CD14-positive monocyte (primary cell): ENCODE measurements at regions not wholly inside any gene's neighbourhood (a gene's known extent, or its start where the extent isn't known, plus 50 kb on each side); places are given as distances from the start of the nearest gene placed in this dataset.

Experiments used
- DNase-seq, 3 donors: peaks; one replicate each; pipeline ENCODE4 v3.0.0-alpha.2; 2011 to 2022
- H2AFZ ChIP-seq: 2 replicates; pipeline ENCODE4 v1.6.0; 2012; ENCODE audit warnings: mild to moderate bottlenecking, low read depth, low read length, inconsistent platforms; ENCODE audit not compliant: insufficient read depth, poor library complexity, severe bottlenecking
- H3K27ac ChIP-seq, 2 donors: 1 replicate in 1 of 2; 2 replicates in 1 of 2; pipeline ENCODE4 v1.5.1; 2012 to 2013; ENCODE audit warnings: low read length in 2 of 2, control low read depth in 1 of 2, inconsistent platforms in 1 of 2, low read depth in 1 of 2, mild to moderate bottlenecking in 1 of 2
- H3K27me3 ChIP-seq, 2 donors: one replicate each; pipeline versions ENCODE4 v1.6.0 to v1.6.1; 2011 to 2013; ENCODE audit warnings: low read length in 2 of 2; ENCODE audit not compliant: control insufficient read depth in 2 of 2, insufficient read depth in 2 of 2
- H3K36me3 ChIP-seq, 2 donors: replicated peaks in 1 of 2; 1 replicate in 1 of 2; 2 replicates in 1 of 2; pipeline versions ENCODE4 v1.5.1 to v1.6.1; 2012 to 2013; ENCODE audit warnings: low read length in 2 of 2, control low read depth in 1 of 2, inconsistent platforms in 1 of 2, mild to moderate bottlenecking in 1 of 2; ENCODE audit not compliant: insufficient read depth in 2 of 2, control insufficient read depth in 1 of 2
- H3K4me1 ChIP-seq, 2 donors: 1 replicate in 1 of 2; 2 replicates in 1 of 2; pipeline versions ENCODE4 v1.5.1 to v1.6.1; 2012 to 2013; ENCODE audit warnings: low read length in 2 of 2, control low read depth in 1 of 2, inconsistent platforms in 1 of 2, mild to moderate bottlenecking in 1 of 2, moderate library complexity in 1 of 2; ENCODE audit not compliant: insufficient read depth in 2 of 2, control insufficient read depth in 1 of 2
- H3K4me2 ChIP-seq: replicated peaks from 2 replicates; pipeline ENCODE3; 2012; ENCODE audit warnings: low read length, moderate library complexity, mild to moderate bottlenecking; ENCODE audit not compliant: poor library complexity, severe bottlenecking; ENCODE audit errors: extremely low read depth
- H3K4me3 ChIP-seq, 3 experiments: fragments of 200-600 bp in 1 of 3; sonication (generic) in 1 of 3; replicated peaks in 1 of 3; 1 replicate in 2 of 3; 2 replicates in 1 of 3; pipeline ENCODE4 v1.5.1; 2011 to 2013; ENCODE audit warnings: low read length in 3 of 3, mild to moderate bottlenecking in 3 of 3, control low read depth in 2 of 3, low read depth in 2 of 3, inconsistent platforms in 1 of 3, moderate library complexity in 1 of 3
- H3K79me2 ChIP-seq: 2 replicates; pipeline ENCODE4 v1.6.0; 2012; ENCODE audit warnings: mild to moderate bottlenecking, control low read depth, inconsistent platforms, low read length, moderate library complexity; ENCODE audit not compliant: insufficient read depth
- H3K9ac ChIP-seq: 2 replicates; pipeline ENCODE4 v1.6.0; 2017; ENCODE audit warnings: low read length, mild to moderate bottlenecking; ENCODE audit not compliant: insufficient read depth, poor library complexity, severe bottlenecking
- H3K9me3 ChIP-seq, 2 donors: replicated peaks in 1 of 2; 1 replicate in 1 of 2; 2 replicates in 1 of 2; pipeline versions ENCODE4 v1.5.1 to v1.6.1; 2012 to 2013; ENCODE audit warnings: low read length in 2 of 2, control low read depth in 1 of 2; ENCODE audit not compliant: control insufficient read depth in 1 of 2, insufficient read depth in 1 of 2
- H4K20me1 ChIP-seq: 2 replicates; pipeline ENCODE4 v1.6.0; 2012; ENCODE audit warnings: mild to moderate bottlenecking, low read length, control low read depth, moderate library complexity; ENCODE audit not compliant: insufficient read depth
- H3K27ac Mint-ChIP-seq, 7 donors: one replicate each; pipeline ENCODE4 v1.8.0; 2020; ENCODE audit warnings: mild to moderate bottlenecking in 7 of 7, mixed read lengths in 7 of 7, moderate library complexity in 6 of 7, inconsistent platforms in 2 of 7
- H3K27me3 Mint-ChIP-seq, 3 donors: one replicate each; pipeline ENCODE4 v1.8.0; 2021 to 2022; ENCODE audit warnings: low read depth in 3 of 3, mild to moderate bottlenecking in 3 of 3, mixed read lengths in 3 of 3, moderate library complexity in 3 of 3, inconsistent platforms in 1 of 3
- H3K36me3 Mint-ChIP-seq, 2 donors: one replicate each; pipeline ENCODE4 v1.8.0; 2020; ENCODE audit warnings: mixed read lengths in 2 of 2, inconsistent platforms in 1 of 2, mild to moderate bottlenecking in 1 of 2
- H3K4me1 Mint-ChIP-seq: one replicate; pipeline ENCODE4 v1.8.0; 2020; ENCODE audit warnings: mild to moderate bottlenecking, mixed read lengths
- H3K4me3 Mint-ChIP-seq, 2 donors: one replicate each; pipeline ENCODE4 v1.8.0; 2020; ENCODE audit warnings: mild to moderate bottlenecking in 2 of 2, mixed read lengths in 2 of 2, moderate library complexity in 1 of 2
- H3K9me3 Mint-ChIP-seq, 7 donors: one replicate each; pipeline ENCODE4 v1.8.0; 2020 to 2022; ENCODE audit warnings: mixed read lengths in 7 of 7, mild to moderate bottlenecking in 6 of 7, moderate library complexity in 6 of 7, inconsistent platforms in 2 of 7
- CTCF ChIP-seq: fragments of 200-600 bp; IDR thresholded peaks from one replicate; pipeline ENCODE4 v1.8.0; 2022; ENCODE audit warnings: antibody characterized with exemption, mild to moderate bottlenecking
- WGBS: methylation state at CpG from one replicate; pipeline ENCODE4 v1.1.5; 2013; ENCODE audit warnings: missing lambda C conversion rate; ENCODE audit not compliant: insufficient coverage; 5-methylcytosine and 5-hydroxymethylcytosine counted together
- intact Hi-C, 2 donors: fragments of 100-400 bp; cut with micrococcal nuclease; formaldehyde crosslinking; loops; one replicate each; pipeline versions ENCODE4 v1.15.0 to v1.15.1; 2023

- no peak overlapping the region for H3K27ac ChIP-seq
- no peaks in the 10 kb centered on the region for H3K9me3 ChIP-seq
- no peak overlapping the region for H2AFZ ChIP-seq
- DNase-seq = no peak
- H3K9ac ChIP-seq = no peak overlapping the region
- H4K20me1 ChIP-seq = no peaks in the 10 kb centered on the region
- Mint-ChIP-seq H3K4me3 (no peak overlapping the region), H3K36me3 (no peaks in the 10 kb centered on the region), H3K27me3 (no peaks in the 10 kb centered on the region), H3K27ac (no peak overlapping the region), H3K4me1 (no peaks in the 10 kb centered on the region), H3K9me3 (no peaks in the 10 kb centered on the region)
- H3K79me2 ChIP-seq = no peaks in the 10 kb centered on the region
- H3K4me1 ChIP-seq = no peaks in the 10 kb centered on the region
- H3K4me2 ChIP-seq = no peak overlapping the region
- WGBS = no CpG with 5 or more reads among the region's 4 CpGs
- no peaks in the 10 kb centered on the region for H3K36me3 ChIP-seq
- H3K27me3 ChIP-seq = no peaks in the 10 kb centered on the region
- no peak for TF ChIP-seq CTCF
- H3K4me3 ChIP-seq = no peak overlapping the region
- intact Hi-C loops = no loop called here
Measured at GRCh38 chr18:43710135-43710534, 432.8 kb upstream of the SYT4 start.

- DNase-seq = no peak
- Mint-ChIP-seq H3K36me3 (no peaks in the 10 kb centered on the region), H3K4me1 (no peaks in the 10 kb centered on the region), H3K9me3 (peaks cover 0 to 3% (median 0%) of the 10 kb centered on the region in 7 donors), H3K27ac (no peak overlapping the region), H3K4me3 (no peak overlapping the region), H3K27me3 (no peaks in the 10 kb centered on the region)
- H3K9me3 ChIP-seq = peaks cover 3 to 4% of the 10 kb centered on the region in 2 donors
- H2AFZ ChIP-seq = no peak overlapping the region
- no peak for TF ChIP-seq CTCF
- intact Hi-C loops = no loop called here
- no peak overlapping the region for H3K4me3 ChIP-seq
- H4K20me1 ChIP-seq = no peaks in the 10 kb centered on the region
- H3K4me2 ChIP-seq = no peak overlapping the region
- WGBS = 67% methylated on average over 1 of the region's 3 CpGs
- H3K36me3 ChIP-seq = no peaks in the 10 kb centered on the region
- no peaks in the 10 kb centered on the region for H3K4me1 ChIP-seq
- H3K79me2 ChIP-seq = no peaks in the 10 kb centered on the region
- no peak overlapping the region for H3K27ac ChIP-seq
- H3K9ac ChIP-seq = no peak overlapping the region
- H3K27me3 ChIP-seq = no peaks in the 10 kb centered on the region
Measured at GRCh38 chr18:43714343-43715010, 437.2 kb upstream of the SYT4 start.
